ENCODE measurements at regions not wholly inside any gene's neighbourhood (a gene's known extent, or its start where the extent isn't known, plus 50 kb on each side); places are given as distances from the start of the nearest gene placed in this dataset.

GRCh38 chr9:75463871-75464270 is 375.6 kb downstream of the OSTF1 start:
- RAD21 ChIA-PET (ENCODE audit: low non-redundant PET in 1 of 2, low total read pairs in 2 of 2, uncharacterized antibody in 2 of 2, unreplicated experiment in 2 of 2): no interaction called here
- TF ChIP-seq ATF3 (IDR thresholded peaks at IDR 0.05): no peak
- TF ChIP-seq ZNF274 (IDR thresholded peaks at IDR 0.05; ENCODE audit: low read depth, low read length): no peak
- TF ChIP-seq POLR2AphosphoS5 (IDR thresholded peaks at IDR 0.05; ENCODE audit: low read depth, low read length): no peak
- no peak for TF ChIP-seq FOSL1 (IDR thresholded peaks at IDR 0.05; ENCODE audit: low read depth)
- no peak for TF ChIP-seq REST (IDR thresholded peaks at IDR 0.05; ENCODE audit: low read depth)
- TF ChIP-seq SP1 (IDR thresholded peaks at IDR 0.05; ENCODE audit: low read depth): no peak
- TF ChIP-seq SIN3A (IDR thresholded peaks at IDR 0.05; ENCODE audit: low read depth): no peak
- TF ChIP-seq TCF7L2 (IDR thresholded peaks at IDR 0.05; ENCODE audit: borderline replicate concordance, extremely low read depth, insufficient read depth, insufficient read length): no peak
- TF ChIP-seq EZH2 (IDR thresholded peaks at IDR 0.05): no peak
- TF ChIP-seq CTCF (IDR thresholded peaks at IDR 0.05 in 2 of 3, conservative IDR thresholded peaks at IDR 0.05 in 1 of 3; ENCODE audit: borderline replicate concordance in 1 of 3, insufficient read depth in 1 of 3, low read depth in 2 of 3, low read length in 2 of 3): no peak
- no peak for TF ChIP-seq ELF1 (IDR thresholded peaks at IDR 0.05; ENCODE audit: borderline replicate concordance, low read depth)
- no peak for TF ChIP-seq ZFX (IDR thresholded peaks at IDR 0.05)
- no peak for TF ChIP-seq EZH2phosphoT487 (IDR thresholded peaks at IDR 0.05; ENCODE audit: borderline replicate concordance)
- no peak for TF ChIP-seq EGR1 (IDR thresholded peaks at IDR 0.05; ENCODE audit: low read depth)
- no peak for TF ChIP-seq MAX (IDR thresholded peaks at IDR 0.05)
- no peak for TF ChIP-seq SRF (IDR thresholded peaks at IDR 0.05; ENCODE audit: low read depth)
- no peak for TF ChIP-seq JUND (IDR thresholded peaks at IDR 0.05)
- no peak for TF ChIP-seq POLR2A (IDR thresholded peaks at IDR 0.05; ENCODE audit: borderline replicate concordance, extremely low read depth, insufficient read depth, insufficient read length)
- no peak for TF ChIP-seq CBX3 (IDR thresholded peaks at IDR 0.05; ENCODE audit: low read depth)

More at GRCh38 chr9:75463871-75464270, 375.6 kb downstream of the OSTF1 start:
- H3K9me3 ChIP-seq (ENCODE audit: control insufficient read depth in 1 of 2, insufficient read depth in 1 of 2, low read depth in 1 of 2, low read length in 2 of 2): no peaks in the 10 kb centered on the region
- BruUV-seq (replicated peaks): no TSS peak
- H3K36me3 ChIP-seq (ENCODE audit: control insufficient read depth in 1 of 2, insufficient read depth in 2 of 2, low read length in 2 of 2): no peaks in the 10 kb centered on the region
- H3K9ac ChIP-seq (ENCODE audit: low read length): no peak overlapping the region
- H2AFZ ChIP-seq (ENCODE audit: low read depth, low read length, poor library complexity, severe bottlenecking): no peak overlapping the region
- intact Hi-C loops (cut with micrococcal nuclease): no loop called here
- ChIA-PET CTCF (no interaction called here), POLR2A (no interaction called here)
- no peaks in the 10 kb centered on the region for H4K20me1 ChIP-seq (ENCODE audit: insufficient read depth)
- H3K4me2 ChIP-seq (ENCODE audit: low read length): no peak overlapping the region
- H3K4me3 ChIP-seq (replicated peaks in 1 of 2; ENCODE audit: low read depth in 1 of 2, low read length in 2 of 2): no peak overlapping the region
- DNase-seq (ENCODE audit: low read depth, low spot score): no peak
- no peak overlapping the region for H3K27ac ChIP-seq (ENCODE audit: low read depth, low read length)
- H3K9me2 ChIP-seq (ENCODE audit: insufficient read depth): no peaks in the 10 kb centered on the region
- no peaks in the 10 kb centered on the region; the same call in 1 of the 2 replicates for H3K27me3 ChIP-seq (ENCODE audit: insufficient read depth, low read length)
- no peak for ATAC-seq
- H3K4me1 ChIP-seq (ENCODE audit: control insufficient read depth in 1 of 2, insufficient read depth in 2 of 2, low read length in 2 of 2): no peaks in the 10 kb centered on the region
- no peaks in the 10 kb centered on the region for H3K79me2 ChIP-seq (ENCODE audit: insufficient read depth, low read length)
